Osteoblast (primary cell): ENCODE measurements at regions not wholly inside any gene's neighbourhood (a gene's known extent, or its start where the extent isn't known, plus 50 kb on each side); places are given as distances from the start of the nearest gene placed in this dataset. TPM values are rescaled to one million over a fixed set of nuclear protein-coding genes. Genes with fewer than 3 reads are reported as not detected.
"Not testable (repeated sequence)": the region's sequence is repeated elsewhere in the genome, so short reads cannot be mapped to it uniquely, and the experiment has no call there.

ENCODE experiments used
- DNase-seq: peaks from one replicate; pipeline ENCODE4 v3.0.0; 2011; ENCODE audit warnings: low spot score, mixed read lengths; ENCODE audit not compliant: insufficient read length; ENCODE audit errors: missing footprints
- H2AFZ ChIP-seq: 2 replicates; pipeline ENCODE4 v1.6.0; 2011; ENCODE audit warnings: mild to moderate bottlenecking, low read length
- H3K27ac ChIP-seq: 2 replicates; pipeline ENCODE4 v1.5.1; 2011; ENCODE audit warnings: mild to moderate bottlenecking, low read depth, low read length, moderate library complexity
- H3K27me3 ChIP-seq: 2 replicates; pipeline ENCODE4 v1.6.0; 2012; ENCODE audit warnings: mild to moderate bottlenecking, control low read depth, inconsistent platforms, low read length, moderate library complexity; ENCODE audit not compliant: insufficient read depth
- H3K36me3 ChIP-seq: 2 replicates; pipeline ENCODE4 v1.5.1; 2011; ENCODE audit warnings: mild to moderate bottlenecking, low read length, control low read depth, moderate library complexity; ENCODE audit not compliant: insufficient read depth
- H3K4me1 ChIP-seq: 2 replicates; pipeline ENCODE4 v1.5.1; 2011; ENCODE audit warnings: mild to moderate bottlenecking, low read length, control low read depth, moderate library complexity; ENCODE audit not compliant: insufficient read depth
- H3K4me2 ChIP-seq: 2 replicates; pipeline ENCODE4 v1.6.0; 2011; ENCODE audit warnings: mild to moderate bottlenecking, low read length; ENCODE audit not compliant: insufficient read depth
- H3K4me3 ChIP-seq: fragments of 200-600 bp; sonication (generic); 3 replicates; pipeline ENCODE4 v1.5.1; 2012; ENCODE audit warnings: mild to moderate bottlenecking, low read length, inconsistent platforms; ENCODE audit not compliant: insufficient read depth
- H3K79me2 ChIP-seq: 2 replicates; pipeline ENCODE4 v1.6.0; 2012; ENCODE audit warnings: mild to moderate bottlenecking, low read length, control low read depth, inconsistent platforms; ENCODE audit not compliant: insufficient read depth
- H3K9me3 ChIP-seq: 2 replicates; pipeline ENCODE4 v1.5.1; 2011; ENCODE audit warnings: low read depth, low read length, control low read depth
- H4K20me1 ChIP-seq: 2 replicates; pipeline ENCODE4 v1.6.0; 2012; ENCODE audit warnings: mild to moderate bottlenecking, low read length, control low read depth; ENCODE audit not compliant: insufficient read depth
- small RNA-seq: library from RNA; depleted of rRNA; stranded (forward); fragments of <200 nt; gene quantifications from one replicate; pipeline ENCODE3, GENCODE V24; 2012

DNA sequence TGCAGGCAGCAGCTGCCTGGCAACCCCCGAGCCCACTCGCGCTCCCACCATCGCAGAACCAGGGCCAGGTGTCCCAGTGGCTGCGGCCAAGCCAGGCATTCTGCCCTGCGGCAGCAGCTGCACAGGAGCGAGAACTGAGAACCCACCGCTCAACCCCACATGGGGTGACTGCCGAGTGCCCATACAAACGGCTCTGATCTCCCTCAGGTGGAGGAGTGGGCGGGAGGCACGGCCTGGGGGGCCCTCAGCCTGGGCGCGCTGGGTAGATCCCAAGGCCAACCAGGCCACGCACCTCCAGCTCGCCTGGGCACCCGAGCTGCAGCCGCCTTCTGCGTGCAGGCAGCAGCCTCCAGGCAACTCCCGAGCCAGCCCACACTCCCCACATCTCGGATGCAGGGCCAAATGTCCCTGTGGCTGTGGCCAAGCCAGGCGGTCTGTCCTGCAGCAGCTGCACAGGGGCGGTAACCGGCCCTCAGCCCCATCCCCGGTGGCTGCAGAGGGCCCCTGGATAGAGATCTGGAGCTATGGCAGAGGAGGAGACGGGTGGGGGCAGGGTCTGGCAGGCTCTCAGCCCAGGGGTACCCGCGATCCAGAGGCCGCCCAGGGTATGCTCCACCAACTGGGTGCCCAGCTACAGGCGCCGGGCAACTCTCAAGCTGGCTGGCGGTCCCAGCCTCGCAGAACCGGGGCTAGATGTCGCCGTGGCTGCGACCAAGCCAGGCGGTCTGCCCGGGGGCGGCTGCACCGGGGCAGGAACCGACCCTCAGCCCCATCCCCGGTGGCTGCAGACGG is 1579.6 kb downstream of the TSPY10 start:
- H2AFZ ChIP-seq, H4K20me1 ChIP-seq, H3K4me1 ChIP-seq, H3K27ac ChIP-seq, H3K27me3 ChIP-seq, H3K9me3 ChIP-seq, H3K79me2 ChIP-seq, H3K4me3 ChIP-seq, H3K36me3 ChIP-seq, H3K4me2 ChIP-seq: not testable (repeated sequence)
- peak; percentile 3 for DNase-seq

DNA sequence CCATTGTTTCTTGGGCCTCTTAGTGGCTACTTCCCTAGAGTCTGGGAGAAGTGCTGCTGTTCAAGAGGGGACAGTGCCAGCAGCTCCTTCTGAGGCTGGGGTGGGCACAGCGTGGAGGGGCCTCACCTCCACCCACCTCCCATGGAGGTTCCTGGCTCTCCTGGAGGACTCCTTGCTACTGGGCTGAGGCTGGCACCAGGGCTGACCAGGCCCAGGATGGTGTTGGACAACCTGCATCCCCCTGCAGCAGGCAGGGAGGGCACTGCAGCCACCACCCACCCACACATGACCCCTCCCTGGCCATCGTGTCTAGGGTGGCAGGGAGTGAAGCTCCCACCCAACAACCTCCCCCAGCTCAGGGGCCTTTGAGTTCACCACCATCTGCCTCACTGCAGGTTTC is 1549.3 kb upstream of the USP9Y start:
- H3K4me2 ChIP-seq, H3K4me1 ChIP-seq: not testable (repeated sequence)

DNA sequence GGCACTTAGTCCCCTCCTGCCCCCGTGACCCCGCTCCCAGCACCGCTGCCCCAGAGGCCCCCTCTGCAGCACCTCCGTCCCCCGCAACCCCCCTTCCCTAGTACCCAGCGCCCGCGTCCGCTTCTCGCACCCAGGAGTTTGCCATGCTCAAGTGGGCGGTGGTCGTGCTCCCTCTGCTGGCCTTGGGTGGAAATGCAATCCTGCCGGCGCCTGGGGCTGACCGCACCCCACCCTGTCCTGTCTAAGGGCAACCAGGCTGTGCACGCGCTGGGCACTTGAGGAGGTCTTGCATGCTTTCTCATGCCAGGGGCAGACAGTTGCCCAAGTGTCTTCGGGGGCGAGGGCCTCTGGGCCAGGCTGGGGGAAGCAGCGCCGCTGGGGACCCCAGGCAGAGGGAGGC is 1544.9 kb upstream of the USP9Y start:
- not testable (repeated sequence) for H3K27me3 ChIP-seq

More for the DNA sequence above, 1549.3 kb upstream of the USP9Y start:
- H2AFZ ChIP-seq, H3K9me3 ChIP-seq, H3K36me3 ChIP-seq, DNase-seq, H3K27me3 ChIP-seq, H3K79me2 ChIP-seq, H3K27ac ChIP-seq, H3K4me3 ChIP-seq, H4K20me1 ChIP-seq: not testable (repeated sequence)

DNA sequence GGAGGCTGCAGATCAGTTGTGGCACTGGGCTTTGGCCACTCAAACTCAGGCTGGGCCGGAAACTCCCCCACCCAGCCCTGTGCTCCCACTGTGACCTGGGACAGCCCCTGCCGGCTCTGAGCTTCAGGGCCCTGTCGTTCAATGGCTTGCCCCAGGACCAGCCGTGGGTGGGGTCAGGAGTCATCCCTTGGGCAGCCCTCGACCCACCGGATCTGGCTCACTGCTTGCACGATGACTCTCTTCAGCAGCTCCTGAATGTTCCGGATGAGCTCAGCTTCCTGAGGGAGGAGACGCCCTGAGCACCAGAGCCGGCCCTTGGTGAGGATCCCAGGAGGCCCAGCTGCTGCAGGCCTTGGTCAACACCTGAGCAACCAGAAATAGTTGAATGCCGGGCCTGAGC is 1544.2 kb upstream of the USP9Y start:
- not testable (repeated sequence) for H3K79me2 ChIP-seq, H3K4me1 ChIP-seq, H3K9me3 ChIP-seq, H4K20me1 ChIP-seq, H3K4me2 ChIP-seq, H2AFZ ChIP-seq, H3K27me3 ChIP-seq, H3K4me3 ChIP-seq, H3K36me3 ChIP-seq, H3K27ac ChIP-seq, DNase-seq

More for the DNA sequence above, 1544.9 kb upstream of the USP9Y start:
- not testable (repeated sequence) for DNase-seq, H3K4me3 ChIP-seq, H3K4me2 ChIP-seq, H3K79me2 ChIP-seq, H3K36me3 ChIP-seq, H2AFZ ChIP-seq, H4K20me1 ChIP-seq, H3K9me3 ChIP-seq, H3K4me1 ChIP-seq, H3K27ac ChIP-seq

DNA sequence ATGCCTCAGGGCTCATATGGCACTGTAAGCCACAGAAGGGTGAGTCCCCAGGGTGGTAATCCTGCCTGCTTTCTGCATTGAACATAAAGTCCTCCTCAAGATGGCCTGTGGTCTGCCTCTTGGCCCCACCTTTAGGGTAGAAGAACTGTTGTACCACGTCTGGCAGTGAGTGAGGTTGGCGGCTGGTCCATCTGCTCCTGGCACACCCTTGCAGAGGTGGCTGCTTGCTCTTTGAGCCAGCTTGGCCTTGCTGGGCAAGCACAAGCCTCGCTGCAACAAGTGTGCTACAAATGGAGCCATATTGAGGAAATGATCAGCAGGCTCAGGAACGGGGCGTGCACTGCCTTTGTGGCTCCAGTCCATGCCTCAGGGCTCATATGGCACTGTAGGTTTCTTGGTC is 1524.0 kb upstream of the USP9Y start:
- not testable (repeated sequence) for H3K4me1 ChIP-seq, H3K36me3 ChIP-seq, H2AFZ ChIP-seq, H3K4me2 ChIP-seq, H3K9me3 ChIP-seq, H3K27me3 ChIP-seq, H3K4me3 ChIP-seq, DNase-seq, H3K27ac ChIP-seq, H3K79me2 ChIP-seq, H4K20me1 ChIP-seq

DNA sequence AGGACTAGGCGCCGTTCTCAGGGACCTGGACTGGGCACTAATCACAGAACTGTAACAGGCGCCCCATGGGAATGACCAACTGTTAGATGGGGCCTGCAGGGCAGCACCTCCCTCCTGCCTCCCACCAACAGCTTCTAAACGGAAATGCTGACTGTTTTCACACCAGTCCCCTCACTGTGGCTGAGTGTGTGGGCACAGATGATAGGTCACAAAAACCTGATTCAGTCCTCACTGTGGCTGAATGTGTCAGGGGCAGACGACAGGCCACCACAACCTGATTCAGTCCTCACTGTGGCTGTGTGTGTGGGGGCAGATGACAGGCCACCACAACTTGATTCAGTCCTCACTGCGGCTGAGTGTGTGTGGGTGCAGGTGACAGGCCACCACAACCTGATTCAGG is 1499.9 kb upstream of the USP9Y start:
- H3K36me3 ChIP-seq, H2AFZ ChIP-seq, H3K4me2 ChIP-seq, DNase-seq, H3K79me2 ChIP-seq, H3K4me1 ChIP-seq, H3K4me3 ChIP-seq, H3K27ac ChIP-seq, H4K20me1 ChIP-seq, H3K9me3 ChIP-seq, H3K27me3 ChIP-seq: not testable (repeated sequence)

DNA sequence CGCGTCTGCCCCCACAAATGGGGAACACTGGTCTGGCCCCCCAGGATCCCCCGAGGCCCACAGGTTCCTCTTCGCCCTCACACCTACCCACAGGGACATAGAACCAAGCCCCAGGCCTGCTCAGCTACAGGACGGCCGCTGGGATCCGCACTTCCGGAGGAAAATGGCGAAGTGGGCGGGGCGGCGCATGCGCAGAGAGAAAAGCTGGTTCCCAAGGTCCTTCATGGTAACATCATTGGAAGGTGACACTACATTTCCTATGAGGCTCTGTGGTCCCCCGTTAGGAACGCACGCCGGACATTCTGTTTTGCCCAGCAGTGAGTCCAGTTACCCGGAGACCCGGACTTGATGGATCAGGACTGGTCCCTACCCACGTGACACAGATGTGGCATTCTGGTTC is 1486.2 kb upstream of the USP9Y start:
- not testable (repeated sequence) for DNase-seq

More for the DNA sequence above, 1486.2 kb upstream of the USP9Y start:
- H3K4me3 ChIP-seq, H3K79me2 ChIP-seq, H3K4me2 ChIP-seq, H3K27me3 ChIP-seq, H3K36me3 ChIP-seq, H3K27ac ChIP-seq, H2AFZ ChIP-seq, H3K9me3 ChIP-seq, H3K4me1 ChIP-seq, H4K20me1 ChIP-seq: not testable (repeated sequence)

Small RNA genes lying in the stretch of these regions (small RNA-seq; reads per million reads assigned to genes)
- gene AC134878.1 (not detected), gene AC140113.1 (not detected), gene AC140113.2 (not detected), gene AC140113.3 (not detected), gene AC140113.4 (not detected), gene ANKRD20A6P (not detected)
